ENCODE measurements at regions not wholly inside any gene's neighbourhood (a gene's known extent, or its start where the extent isn't known, plus 50 kb on each side); places are given as distances from the start of the nearest gene placed in this dataset.
"Not testable (repeated sequence)": the region's sequence is repeated elsewhere in the genome, so short reads cannot be mapped to it uniquely, and the experiment has no call there.

DNA sequence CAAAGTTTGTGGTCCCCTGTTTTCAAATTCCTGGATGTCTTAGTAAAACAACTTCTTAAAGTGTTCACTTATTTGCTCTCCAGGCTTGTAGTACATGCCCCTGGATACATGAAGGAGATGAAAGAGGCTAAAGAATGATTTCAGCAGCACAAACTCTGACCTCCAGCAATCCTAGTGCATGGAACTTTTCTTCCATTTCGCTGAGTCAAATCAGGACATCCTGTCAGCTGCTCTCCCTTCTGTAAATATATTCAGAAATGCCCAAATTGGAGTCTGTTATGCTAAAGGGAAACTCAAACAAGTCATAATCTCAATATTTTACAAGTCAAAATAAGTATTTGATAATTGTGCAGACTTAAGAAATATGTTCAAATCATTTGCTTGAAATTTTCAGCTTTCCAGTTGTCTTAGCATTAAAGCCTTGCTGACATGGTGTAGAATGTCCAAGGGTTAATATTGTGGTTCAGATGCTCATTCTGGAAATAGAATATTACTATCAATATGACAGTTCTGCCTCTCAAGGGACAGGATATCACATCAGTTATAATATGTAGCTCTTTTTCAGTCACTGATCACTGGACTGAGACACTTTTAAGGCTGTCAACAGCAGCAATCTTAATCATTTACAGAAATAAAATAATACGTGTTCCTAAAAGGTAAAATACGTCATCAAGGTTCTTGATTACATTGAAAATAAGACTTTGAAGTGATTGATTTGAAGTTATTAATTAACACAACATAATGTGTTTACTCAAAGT lies 1157.3 kb downstream of the PLA2G4A start:
- Mint-ChIP-seq H3K27ac (no peak overlapping the region), H3K36me3 (ENCODE audit: insufficient read depth) (no peaks in the 10 kb centered on the region), H3K9me3 (peaks cover 2 to 17% of the 10 kb centered on the region in 2 donors), H3K4me1 (ENCODE audit: low read depth in 2 of 2) (no peaks in the 10 kb centered on the region), H3K27me3 (no peaks in the 10 kb centered on the region), H3K4me3 (no peak overlapping the region)
- no peak for ATAC-seq (replicated peaks)
- DNase-seq = no peak

DNA sequence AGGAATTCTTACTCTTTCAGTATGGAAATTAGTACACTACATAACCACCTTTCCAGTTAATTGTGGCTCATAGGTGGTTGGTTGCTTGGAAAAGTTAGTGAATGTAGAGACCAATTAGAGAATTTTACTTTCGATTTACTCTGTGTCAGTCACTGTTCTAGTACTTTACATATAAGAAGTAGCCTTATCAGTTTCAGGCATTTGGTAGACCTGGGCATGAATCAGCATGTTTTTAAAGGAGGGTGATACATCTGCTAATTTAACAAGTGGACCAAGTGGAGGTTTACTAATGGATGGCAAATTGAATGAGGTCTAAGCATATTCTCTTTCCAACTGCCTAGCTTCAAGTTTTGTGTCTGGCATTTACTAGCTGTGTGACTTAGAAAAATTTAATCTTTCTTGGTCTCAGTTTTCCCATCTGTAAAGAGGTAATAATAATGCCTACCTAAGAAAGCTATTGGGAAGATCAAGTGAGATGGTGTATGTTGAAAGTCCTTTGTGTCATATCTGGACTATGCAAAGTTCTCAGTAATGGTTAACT lies 1158.6 kb downstream of the PLA2G4A start:
- no peak for DNase-seq
- Mint-ChIP-seq H3K9me3 (peaks cover 2 to 7% of the 10 kb centered on the region in 2 donors), H3K4me1 (ENCODE audit: low read depth in 2 of 2) (no peaks in the 10 kb centered on the region), H3K4me3 (no peak overlapping the region), H3K36me3 (ENCODE audit: insufficient read depth) (no peaks in the 10 kb centered on the region), H3K27ac (no peak overlapping the region), H3K27me3 (no peaks in the 10 kb centered on the region)
- ATAC-seq (replicated peaks) = no peak

DNA sequence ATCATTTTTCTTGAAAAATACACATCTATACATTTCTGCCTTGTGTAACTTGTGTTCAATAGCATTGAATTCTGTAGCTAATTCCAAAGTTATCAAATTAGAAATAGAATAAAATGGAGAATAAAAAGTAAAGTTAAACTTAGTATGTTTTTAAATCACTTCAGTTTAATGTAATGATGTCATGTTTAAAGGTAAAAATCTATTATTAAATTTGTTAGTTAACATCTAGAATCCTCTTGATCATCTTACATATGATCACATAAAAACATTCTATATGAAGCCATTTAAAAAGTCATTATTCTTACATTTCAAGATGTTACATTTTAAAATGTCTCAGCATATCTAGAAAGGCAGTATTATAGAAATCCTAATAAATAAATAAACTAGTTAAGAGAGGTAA lies 1163.2 kb downstream of the PLA2G4A start:
- Mint-ChIP-seq H3K9me3 (peaks cover 0 to 4% of the 10 kb centered on the region in 2 donors), H3K4me1 (ENCODE audit: low read depth in 2 of 2) (no peaks in the 10 kb centered on the region), H3K36me3 (ENCODE audit: insufficient read depth) (no peaks in the 10 kb centered on the region), H3K27ac (no peak overlapping the region), H3K4me3 (no peak overlapping the region), H3K27me3 (no peaks in the 10 kb centered on the region)
- ATAC-seq (replicated peaks) (no peak), DNase-seq (no peak)

DNA sequence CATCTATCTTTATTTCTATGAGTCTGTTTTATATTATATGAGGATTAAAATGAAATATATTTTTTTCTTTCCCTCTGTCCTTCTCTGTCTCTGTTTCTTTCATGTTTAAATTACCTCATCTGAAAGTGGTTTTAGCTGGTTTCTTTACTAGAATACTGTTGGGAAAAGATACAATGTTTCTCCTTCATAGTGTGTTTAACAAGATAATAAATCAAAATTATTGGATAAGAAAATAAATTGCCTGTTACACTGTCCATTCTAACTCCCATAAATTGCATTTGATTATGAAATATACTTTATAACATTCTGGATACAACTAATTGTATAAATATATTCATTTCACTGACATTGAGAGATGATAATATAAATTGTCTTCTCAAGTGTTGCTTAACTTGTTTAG lies 1168.0 kb downstream of the PLA2G4A start:
- ATAC-seq (replicated peaks) (no peak), DNase-seq (no peak)
- Mint-ChIP-seq H3K27me3 (no peaks in the 10 kb centered on the region), H3K9me3 (peaks cover 8% of the 10 kb centered on the region in 2 donors), H3K27ac (no peak overlapping the region), H3K4me3 (no peak overlapping the region), H3K4me1 (ENCODE audit: low read depth in 2 of 2) (no peaks in the 10 kb centered on the region), H3K36me3 (ENCODE audit: insufficient read depth) (no peaks in the 10 kb centered on the region)

DNA sequence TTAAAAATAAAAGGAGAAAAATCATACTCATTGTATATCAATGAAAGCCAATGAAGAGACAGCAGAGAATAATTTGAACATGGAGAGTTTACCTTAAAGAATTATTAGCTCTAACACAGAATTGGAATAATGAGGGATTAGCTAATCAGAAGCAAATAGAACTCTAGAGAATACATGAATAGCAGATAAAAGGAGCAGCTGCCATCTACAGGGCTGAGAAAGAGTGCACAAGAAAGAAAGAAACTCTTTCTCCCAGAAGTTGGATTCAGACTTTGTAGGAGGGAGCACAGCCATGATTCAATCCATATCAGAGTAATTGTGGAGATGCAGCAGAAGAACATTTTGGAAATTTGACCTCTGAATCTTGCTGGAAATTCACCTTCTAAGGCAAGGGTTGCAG lies 1171.2 kb downstream of the PLA2G4A start:
- H3K36me3 Mint-ChIP-seq (ENCODE audit: insufficient read depth) = no peaks in the 10 kb centered on the region
- DNase-seq (no peak), ATAC-seq (replicated peaks) (no peak)
- no peak overlapping the region for H3K4me3 Mint-ChIP-seq
- H3K9me3 Mint-ChIP-seq = peaks cover 8 to 10% of the 10 kb centered on the region in 2 donors
- no peaks in the 10 kb centered on the region for H3K4me1 Mint-ChIP-seq (ENCODE audit: low read depth in 2 of 2)
- H3K27me3 Mint-ChIP-seq = no peaks in the 10 kb centered on the region
- no peak overlapping the region for H3K27ac Mint-ChIP-seq

DNA sequence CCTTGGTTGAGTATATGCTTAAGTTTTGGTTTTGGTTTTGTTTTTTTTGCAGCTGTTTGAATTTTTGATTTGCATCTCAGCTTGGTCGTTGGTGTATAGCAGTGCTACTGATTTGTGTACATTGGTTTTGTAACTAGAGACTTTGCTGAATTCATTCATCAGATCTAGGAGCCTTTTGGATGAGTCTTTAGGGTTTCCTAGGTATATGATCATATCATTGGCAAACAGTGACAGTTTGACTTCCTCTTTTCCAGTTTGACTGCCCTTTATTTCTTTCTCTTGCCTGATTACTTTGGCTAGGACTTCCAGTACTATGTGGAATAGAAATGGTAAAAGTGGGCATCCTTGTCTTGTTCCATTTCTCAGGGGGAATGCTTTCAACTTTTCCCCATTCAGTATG lies 1174.9 kb downstream of the PLA2G4A start:
- not testable (repeated sequence) for H3K27ac Mint-ChIP-seq; ATAC-seq (replicated peaks); H3K27me3 Mint-ChIP-seq; H3K36me3 Mint-ChIP-seq (ENCODE audit: insufficient read depth); H3K4me3 Mint-ChIP-seq; H3K9me3 Mint-ChIP-seq; H3K4me1 Mint-ChIP-seq (ENCODE audit: low read depth in 2 of 2); DNase-seq

DNA sequence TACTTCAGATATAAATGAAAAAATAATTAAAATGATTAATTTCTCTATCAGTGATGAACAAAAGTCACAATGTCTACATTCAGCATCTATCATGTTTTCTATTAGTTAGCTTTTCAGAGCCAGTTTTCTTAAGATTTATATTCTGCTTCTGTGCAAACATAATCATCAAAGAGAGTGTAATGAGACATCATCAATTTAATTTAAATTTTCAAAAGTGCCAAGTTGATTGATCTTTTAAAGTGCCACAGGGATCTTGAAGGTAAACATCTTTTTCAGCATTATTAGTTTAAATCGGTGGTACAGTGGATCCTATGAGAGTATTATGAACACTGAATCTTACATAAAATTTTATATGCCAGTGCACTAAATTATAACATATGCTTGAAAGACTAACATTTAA lies 1176.1 kb downstream of the PLA2G4A start:
- H3K4me1 Mint-ChIP-seq (ENCODE audit: low read depth in 2 of 2) = no peaks in the 10 kb centered on the region
- H3K4me3 Mint-ChIP-seq = no peak overlapping the region
- DNase-seq = no peak
- peaks cover 4 to 5% of the 10 kb centered on the region in 2 donors for H3K9me3 Mint-ChIP-seq
- H3K36me3 Mint-ChIP-seq (ENCODE audit: insufficient read depth) = no peaks in the 10 kb centered on the region
- no peaks in the 10 kb centered on the region for H3K27me3 Mint-ChIP-seq
- no peak overlapping the region for H3K27ac Mint-ChIP-seq
- ATAC-seq (replicated peaks) = no peak

DNA sequence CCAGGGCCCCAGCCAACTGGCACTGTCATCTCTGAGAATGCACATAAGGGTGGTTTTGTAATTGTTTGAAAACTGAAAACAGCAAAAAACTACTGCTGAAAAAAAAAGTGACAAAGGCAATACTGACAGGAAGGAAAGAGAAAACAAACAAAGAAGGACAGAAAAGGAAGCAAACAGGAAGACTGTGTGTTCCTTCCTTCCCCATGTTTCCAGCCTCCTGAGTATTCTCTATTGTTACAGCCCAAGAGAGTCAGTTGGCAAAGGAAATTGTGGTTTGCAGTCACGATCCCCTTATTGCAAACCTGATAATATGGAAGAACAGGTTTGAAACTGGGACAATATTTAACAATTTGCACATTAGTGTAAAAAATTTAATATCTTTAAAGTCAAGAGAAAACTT lies 1177.6 kb downstream of the PLA2G4A start:
- no peak overlapping the region for H3K4me3 Mint-ChIP-seq
- peaks cover 0 to 3% of the 10 kb centered on the region in 2 donors for H3K9me3 Mint-ChIP-seq
- ATAC-seq (replicated peaks) (no peak), DNase-seq (no peak)
- no peaks in the 10 kb centered on the region for H3K27me3 Mint-ChIP-seq
- no peaks in the 10 kb centered on the region for H3K4me1 Mint-ChIP-seq (ENCODE audit: low read depth in 2 of 2)
- no peaks in the 10 kb centered on the region for H3K36me3 Mint-ChIP-seq (ENCODE audit: insufficient read depth)
- H3K27ac Mint-ChIP-seq = no peak overlapping the region

DNA sequence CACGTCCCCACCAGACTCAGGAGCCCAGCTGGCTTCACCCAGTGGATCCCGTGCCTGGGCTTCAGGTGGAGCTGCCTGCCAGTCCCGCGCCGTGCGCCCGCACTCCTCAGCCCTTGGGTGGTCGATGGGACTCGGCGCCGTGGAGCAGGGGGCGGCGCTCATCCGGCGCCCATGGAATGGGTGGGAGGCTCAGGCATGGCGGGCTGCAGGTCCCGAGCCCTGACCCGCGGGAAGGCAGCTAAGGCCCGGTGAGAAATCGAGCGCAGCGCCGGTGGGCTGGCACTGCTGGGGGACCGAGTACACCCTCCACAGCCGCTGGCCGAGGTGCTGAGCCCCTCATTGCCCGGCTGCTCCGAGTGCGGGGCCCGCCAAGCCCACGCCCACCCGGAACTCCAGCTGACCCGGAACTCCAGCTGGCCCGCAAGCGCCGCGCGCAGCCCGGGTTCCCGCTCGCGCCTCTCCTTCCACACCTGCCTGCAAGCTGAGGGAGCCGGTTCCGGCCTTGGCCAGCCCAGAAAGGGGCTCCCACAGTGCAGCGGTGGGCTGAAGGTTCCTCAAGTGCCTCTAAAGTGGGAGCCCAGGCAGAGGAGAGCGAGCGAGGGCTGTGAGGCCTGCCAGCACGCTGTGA lies 1184.6 kb downstream of the PLA2G4A start:
- H3K4me1 Mint-ChIP-seq (ENCODE audit: low read depth in 2 of 2); ATAC-seq (replicated peaks); H3K4me3 Mint-ChIP-seq; DNase-seq; H3K27me3 Mint-ChIP-seq; H3K9me3 Mint-ChIP-seq; H3K27ac Mint-ChIP-seq; H3K36me3 Mint-ChIP-seq (ENCODE audit: insufficient read depth): not testable (repeated sequence)

DNA sequence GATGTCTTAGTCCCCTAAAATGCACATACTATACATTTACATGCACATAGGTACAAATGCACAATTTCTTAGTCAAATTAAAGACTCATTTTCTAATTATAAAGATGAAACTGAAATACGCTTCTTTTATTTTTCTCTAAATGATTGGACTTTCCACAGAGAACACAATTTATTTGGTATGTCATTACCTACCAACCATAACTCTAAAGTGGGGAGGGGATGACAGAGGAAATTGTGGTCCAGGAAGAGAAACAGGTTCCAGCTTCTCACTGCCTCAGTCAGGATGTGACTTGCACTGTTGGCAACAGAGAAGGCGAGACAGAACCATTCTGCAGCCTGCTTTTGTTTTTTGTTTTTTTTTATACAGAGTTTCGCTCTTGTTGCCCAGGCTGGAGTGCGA lies 1189.2 kb downstream of the PLA2G4A start:
- ATAC-seq (replicated peaks) = no peak
- Mint-ChIP-seq H3K36me3 (ENCODE audit: insufficient read depth) (no peaks in the 10 kb centered on the region), H3K4me3 (no peak overlapping the region), H3K27ac (no peak overlapping the region), H3K9me3 (peaks cover 3 to 8% of the 10 kb centered on the region in 2 donors), H3K4me1 (ENCODE audit: low read depth in 2 of 2) (no peaks in the 10 kb centered on the region), H3K27me3 (no peaks in the 10 kb centered on the region)
- DNase-seq = no peak

DNA sequence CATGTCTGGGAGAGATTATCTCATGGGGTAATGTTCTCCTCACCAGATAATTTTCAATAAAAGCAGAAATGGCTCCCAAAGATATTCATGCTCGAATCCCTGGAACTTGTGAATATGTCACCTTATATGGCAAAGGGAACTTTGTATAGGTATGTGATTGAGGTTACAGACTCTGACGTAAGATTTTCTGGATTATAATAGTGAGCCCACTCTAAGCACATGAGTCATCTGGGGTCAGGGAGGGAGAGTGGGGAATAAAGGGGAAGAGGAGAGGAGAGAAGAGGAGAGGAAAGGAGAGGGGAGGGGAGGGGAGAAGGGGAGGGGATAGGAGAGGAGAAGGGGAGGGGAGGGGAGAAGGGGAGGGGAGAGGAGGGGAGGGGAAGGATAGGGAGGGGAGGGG lies 1193.9 kb downstream of the PLA2G4A start:
- DNase-seq (no peak), ATAC-seq (replicated peaks) (no peak)
- Mint-ChIP-seq H3K27me3 (no peaks in the 10 kb centered on the region), H3K4me3 (no peak overlapping the region), H3K4me1 (ENCODE audit: low read depth in 2 of 2) (no peaks in the 10 kb centered on the region), H3K9me3 (peaks cover 4 to 16% of the 10 kb centered on the region in 2 donors), H3K36me3 (ENCODE audit: insufficient read depth) (no peaks in the 10 kb centered on the region), H3K27ac (no peak overlapping the region)

DNA sequence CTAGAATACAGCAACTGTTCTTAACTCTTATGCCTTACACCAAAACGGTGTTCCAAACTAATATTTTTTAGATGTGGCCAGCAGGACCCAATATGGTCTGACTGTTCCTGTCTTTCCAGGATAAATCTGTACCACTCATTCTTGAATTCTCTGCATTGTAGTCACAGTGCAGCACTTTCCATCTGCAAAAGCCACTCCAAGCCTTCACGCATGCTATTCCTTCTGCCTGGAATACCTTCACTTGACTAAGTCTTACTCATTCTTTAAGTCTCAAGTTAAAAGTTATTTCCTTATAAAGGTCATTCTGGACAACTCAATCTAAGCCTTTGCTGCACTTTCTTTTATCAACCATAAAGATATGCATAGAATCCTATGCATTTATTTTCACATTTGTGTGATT lies 1194.5 kb downstream of the PLA2G4A start:
- H3K4me3 Mint-ChIP-seq = no peak overlapping the region
- H3K27ac Mint-ChIP-seq = no peak overlapping the region
- H3K4me1 Mint-ChIP-seq (ENCODE audit: low read depth in 2 of 2) = no peaks in the 10 kb centered on the region
- ATAC-seq (replicated peaks) = no peak
- no peaks in the 10 kb centered on the region for H3K27me3 Mint-ChIP-seq
- H3K9me3 Mint-ChIP-seq = peaks cover 4 to 19% of the 10 kb centered on the region in 2 donors
- no peaks in the 10 kb centered on the region for H3K36me3 Mint-ChIP-seq (ENCODE audit: insufficient read depth)
- DNase-seq = no peak

DNA sequence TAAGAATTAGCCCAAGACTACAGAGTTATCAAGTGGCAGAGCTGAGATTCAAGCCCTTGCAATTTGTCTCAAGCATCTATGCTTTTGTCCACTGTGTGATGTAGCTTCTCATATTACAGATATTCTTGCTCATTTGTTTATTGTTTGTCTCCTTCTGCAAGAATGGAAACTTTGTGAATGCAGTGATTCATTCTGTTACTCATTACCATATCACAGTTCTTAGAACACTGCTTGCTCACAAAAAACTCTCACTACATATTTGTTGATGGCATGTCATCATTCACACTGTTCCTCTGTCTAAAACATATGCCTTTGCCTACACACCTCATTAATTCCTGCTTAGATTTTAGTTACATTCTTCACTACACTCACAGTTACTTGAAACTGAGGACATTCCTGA lies 1198.9 kb downstream of the PLA2G4A start:
- Mint-ChIP-seq H3K9me3 (peaks cover 2 to 16% of the 10 kb centered on the region in 2 donors), H3K4me1 (ENCODE audit: low read depth in 2 of 2) (no peaks in the 10 kb centered on the region), H3K36me3 (ENCODE audit: insufficient read depth) (no peaks in the 10 kb centered on the region), H3K4me3 (no peak overlapping the region), H3K27ac (no peak overlapping the region), H3K27me3 (no peaks in the 10 kb centered on the region)
- ATAC-seq (replicated peaks) = no peak
- DNase-seq = no peak

DNA sequence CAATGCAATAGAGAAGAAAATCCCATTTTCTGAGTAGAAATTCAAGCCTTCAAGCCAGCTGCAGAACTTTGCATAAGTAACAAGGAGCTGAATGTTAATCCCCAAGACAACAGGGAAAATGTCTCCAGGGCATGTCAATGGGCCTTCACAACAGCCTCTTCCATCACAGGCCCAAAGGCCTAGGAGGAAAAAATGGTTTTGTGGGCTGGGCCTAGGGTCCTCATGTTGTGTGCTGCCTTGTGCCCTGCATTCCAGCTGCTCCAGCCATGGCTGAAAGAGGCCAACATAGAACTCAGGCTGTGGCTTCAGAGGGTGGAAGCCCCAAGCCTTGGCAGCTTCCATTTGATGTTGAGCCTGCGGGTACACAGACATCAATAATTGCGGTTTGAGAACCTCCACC lies 1208.8 kb downstream of the PLA2G4A start:
- not testable (repeated sequence) for ATAC-seq (replicated peaks); DNase-seq; H3K27me3 Mint-ChIP-seq; H3K36me3 Mint-ChIP-seq (ENCODE audit: insufficient read depth); H3K27ac Mint-ChIP-seq; H3K4me1 Mint-ChIP-seq (ENCODE audit: low read depth in 2 of 2); H3K4me3 Mint-ChIP-seq
- H3K9me3 Mint-ChIP-seq = peaks cover 11 to 16% of the 10 kb centered on the region in 2 donors
